Fibroblast of villous mesenchyme (primary cell): ENCODE measurements at regions not wholly inside any gene's neighbourhood (a gene's known extent, or its start where the extent isn't known, plus 50 kb on each side); places are given as distances from the start of the nearest gene placed in this dataset.

ENCODE experiments used
- DNase-seq: peaks from one replicate; pipeline ENCODE4 v3.0.0-alpha.2; 2010; ENCODE audit warnings: low read depth
- H3K4me3 ChIP-seq: 2 replicates; pipeline ENCODE4 v1.5.1; 2011; ENCODE audit warnings: low read depth, mild to moderate bottlenecking, low read length
- CTCF ChIP-seq: IDR thresholded peaks from 2 replicates; pipeline ENCODE4 v1.5.1; 2012; ENCODE audit warnings: low read depth, mild to moderate bottlenecking, low read length; ENCODE audit not compliant: insufficient read depth

GRCh38 chr17:69949496-69949895 lies 125.5 kb upstream of the KCNJ16 start:
- TF ChIP-seq CTCF = no peak
- no peak for DNase-seq
- no peak overlapping the region for H3K4me3 ChIP-seq

GRCh38 chr17:69949973-69950695 lies 124.9 kb upstream of the KCNJ16 start:
- H3K4me3 ChIP-seq = no peak overlapping the region
- peak; percentile 61 for DNase-seq
- no peak for TF ChIP-seq CTCF

- no peak overlapping the region for H3K4me3 ChIP-seq
- no peak for DNase-seq
- TF ChIP-seq CTCF = no peak
These were observed 124.2 kb upstream of the KCNJ16 start for GRCh38 chr17:69950701-69951418.

- no peak for TF ChIP-seq CTCF
- H3K4me3 ChIP-seq = no peak overlapping the region
These were observed 120.6 kb upstream of the KCNJ16 start for GRCh38 chr17:69954241-69954925.

GRCh38 chr17:69958063-69958462 lies 117.0 kb upstream of the KCNJ16 start:
- TF ChIP-seq CTCF = no peak
- H3K4me3 ChIP-seq = no peak overlapping the region
- no peak for DNase-seq

More at GRCh38 chr17:69954241-69954925, 120.6 kb upstream of the KCNJ16 start:
- no peak for DNase-seq

GRCh38 chr17:69959283-69959682 lies 115.7 kb upstream of the KCNJ16 start:
- H3K4me3 ChIP-seq = no peak overlapping the region
- TF ChIP-seq CTCF = no peak
- DNase-seq = no peak
